ENCODE measurements at regions not wholly inside any gene's neighbourhood (a gene's known extent, or its start where the extent isn't known, plus 50 kb on each side); places are given as distances from the start of the nearest gene placed in this dataset.
A peak's percentile ranks its signal among the peaks of the same experiment; 100 is the strongest.

DNA sequence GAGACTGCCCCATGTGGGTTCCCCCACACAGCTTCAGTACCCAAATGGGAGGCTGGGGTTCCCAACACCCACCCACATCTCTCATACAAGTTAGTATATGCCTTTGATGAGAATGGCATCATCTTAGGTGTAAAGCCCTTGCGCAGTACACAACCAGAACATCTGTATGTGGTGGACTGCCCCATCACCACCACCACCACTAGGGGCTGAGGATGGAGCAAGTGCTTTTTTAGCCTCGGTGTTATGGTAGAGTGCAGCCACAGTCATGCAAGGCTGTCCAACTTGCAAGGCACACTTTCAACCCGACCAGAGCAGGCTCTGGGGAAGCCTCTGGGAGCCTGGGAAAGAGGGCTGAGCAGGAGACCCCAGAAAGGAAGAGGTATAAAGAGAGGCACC lies 241.2 kb downstream of the TFCP2L1 start:
- TF ChIP-seq EZH2 (IDR thresholded peaks at IDR 0.05; ENCODE audit: low read length, unreplicated experiment): no peak
- no peak for TF ChIP-seq EZH2phosphoT487 (IDR thresholded peaks at IDR 0.05; ENCODE audit: borderline replicate concordance, low read length)
- TF ChIP-seq, protein P1, sequence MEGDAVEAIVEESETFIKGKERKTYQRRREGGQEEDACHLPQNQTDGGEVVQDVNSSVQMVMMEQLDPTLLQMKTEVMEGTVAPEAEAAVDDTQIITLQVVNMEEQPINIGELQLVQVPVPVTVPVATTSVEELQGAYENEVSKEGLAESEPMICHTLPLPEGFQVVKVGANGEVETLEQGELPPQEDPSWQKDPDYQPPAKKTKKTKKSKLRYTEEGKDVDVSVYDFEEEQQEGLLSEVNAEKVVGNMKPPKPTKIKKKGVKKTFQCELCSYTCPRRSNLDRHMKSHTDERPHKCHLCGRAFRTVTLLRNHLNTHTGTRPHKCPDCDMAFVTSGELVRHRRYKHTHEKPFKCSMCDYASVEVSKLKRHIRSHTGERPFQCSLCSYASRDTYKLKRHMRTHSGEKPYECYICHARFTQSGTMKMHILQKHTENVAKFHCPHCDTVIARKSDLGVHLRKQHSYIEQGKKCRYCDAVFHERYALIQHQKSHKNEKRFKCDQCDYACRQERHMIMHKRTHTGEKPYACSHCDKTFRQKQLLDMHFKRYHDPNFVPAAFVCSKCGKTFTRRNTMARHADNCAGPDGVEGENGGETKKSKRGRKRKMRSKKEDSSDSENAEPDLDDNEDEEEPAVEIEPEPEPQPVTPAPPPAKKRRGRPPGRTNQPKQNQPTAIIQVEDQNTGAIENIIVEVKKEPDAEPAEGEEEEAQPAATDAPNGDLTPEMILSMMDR (conservative IDR thresholded peaks at IDR 0.05; ENCODE audit: low read depth, low read length): no peak
- intact Hi-C loops (cut with micrococcal nuclease): no loop called here
- Histone ChIP-seq H3K4me2 (ENCODE audit: low read length) (no peak overlapping the region), H3K9me2 (replicated peaks; ENCODE audit: low read length) (no peaks in the 10 kb centered on the region), H3K27me3 (ENCODE audit: low read length) (no peaks in the 10 kb centered on the region), H3K79me2 (ENCODE audit: low read length) (no peaks in the 10 kb centered on the region), H3K9me3 (ENCODE audit: low read length) (no peaks in the 10 kb centered on the region), H3K4me3 (ENCODE audit: low read length) (no peak overlapping the region), H3K27ac (ENCODE audit: low read length) (no peak overlapping the region), H3K36me3 (ENCODE audit: low read depth, low read length) (no peaks in the 10 kb centered on the region), H2AFZ (ENCODE audit: low read length) (no peak overlapping the region), H3K4me1 (ENCODE audit: insufficient read depth, low read length) (peaks cover 4% of the 10 kb centered on the region; the same call in 1 of the 2 replicates), H3F3A (ENCODE audit: low read length, unreplicated experiment) (no peaks in the 10 kb centered on the region), H4K20me1 (ENCODE audit: low read length) (no peaks in the 10 kb centered on the region), H3K9ac (ENCODE audit: low read length) (no peak overlapping the region)
- ATAC-seq (no peak), DNase-seq (no peak)
- ChIA-PET CTCF (no interaction called here), POLR2A (ENCODE audit: unreplicated experiment) (no interaction called here)
- BruUV-seq (replicated peaks): no TSS peak

DNA sequence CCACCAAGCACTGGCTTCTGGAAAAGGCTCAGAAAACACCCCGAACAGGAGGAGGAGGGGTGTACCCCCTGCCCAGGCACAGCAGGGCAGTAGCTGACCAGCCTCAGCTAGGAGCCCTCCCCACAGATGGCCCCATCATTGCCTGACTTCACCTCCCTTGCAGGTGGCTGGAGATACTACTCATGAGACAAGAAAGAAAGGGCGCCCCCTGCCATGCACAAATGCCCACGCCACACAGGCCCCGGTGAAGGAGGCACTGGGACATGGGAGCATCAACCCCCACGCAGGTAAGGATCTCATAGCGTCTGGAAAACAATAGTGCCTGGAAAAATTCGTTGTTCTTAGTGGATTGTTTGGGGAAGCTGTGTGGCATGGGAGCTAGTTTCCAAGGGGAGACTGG lies 240.6 kb downstream of the TFCP2L1 start:
- Histone ChIP-seq H3K36me3 (ENCODE audit: low read depth, low read length) (no peaks in the 10 kb centered on the region), H3K4me1 (ENCODE audit: insufficient read depth, low read length) (no peaks in the 10 kb centered on the region), H3K27me3 (ENCODE audit: low read length) (no peaks in the 10 kb centered on the region), H3K9me3 (ENCODE audit: low read length) (no peaks in the 10 kb centered on the region), H3K4me2 (ENCODE audit: low read length) (no peak overlapping the region), H3K9ac (ENCODE audit: low read length) (no peak overlapping the region), H3K27ac (ENCODE audit: low read length) (no peak overlapping the region), H4K20me1 (ENCODE audit: low read length) (no peaks in the 10 kb centered on the region), H3K4me3 (ENCODE audit: low read length) (no peak overlapping the region), H3F3A (ENCODE audit: low read length, unreplicated experiment) (no peaks in the 10 kb centered on the region), H3K79me2 (ENCODE audit: low read length) (no peaks in the 10 kb centered on the region), H2AFZ (ENCODE audit: low read length) (no peak overlapping the region), H3K9me2 (replicated peaks; ENCODE audit: low read length) (no peaks in the 10 kb centered on the region)
- POLR2A ChIA-PET (ENCODE audit: unreplicated experiment): no interaction called here
- BruUV-seq (replicated peaks): no TSS peak
- no peak for DNase-seq
- CTCF ChIA-PET: no interaction called here
- intact Hi-C loops (cut with micrococcal nuclease): no loop called here
- peak; percentile 21; the same call in 1 of the 2 replicates for ATAC-seq
- TF ChIP-seq, protein P1 (conservative IDR thresholded peaks at IDR 0.05; ENCODE audit: low read depth, low read length): peak; percentile 36; the same call in 1 of the 2 replicates
- TF ChIP-seq EZH2phosphoT487 (IDR thresholded peaks at IDR 0.05; ENCODE audit: borderline replicate concordance, low read length): no peak

DNA sequence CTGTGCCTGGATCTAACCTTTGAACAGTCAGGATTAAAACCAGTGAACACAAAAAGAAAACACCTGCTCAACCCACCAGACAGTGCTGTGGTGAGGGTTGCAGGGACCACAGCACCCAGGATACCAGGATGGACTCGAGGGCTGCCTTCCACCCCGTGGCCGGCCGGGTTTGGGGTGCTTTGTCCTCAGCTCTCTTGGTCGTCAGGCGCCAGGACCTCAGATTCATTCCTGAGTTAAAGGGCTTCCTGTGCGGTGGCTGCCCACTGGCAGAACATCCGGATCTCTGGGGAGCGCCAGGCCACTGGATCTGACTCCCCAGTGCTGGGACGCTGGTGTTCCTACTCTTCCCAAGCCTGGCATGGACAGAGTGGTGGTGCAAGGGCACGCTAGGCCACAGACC lies 239.8 kb downstream of the TFCP2L1 start:
- ATAC-seq (no peak), DNase-seq (no peak)
- intact Hi-C loops (cut with micrococcal nuclease): no loop called here
- Histone ChIP-seq H4K20me1 (ENCODE audit: low read length) (no peaks in the 10 kb centered on the region), H3K36me3 (ENCODE audit: low read depth, low read length) (no peaks in the 10 kb centered on the region), H3K9ac (ENCODE audit: low read length) (no peak overlapping the region), H3F3A (ENCODE audit: low read length, unreplicated experiment) (no peaks in the 10 kb centered on the region), H2AFZ (ENCODE audit: low read length) (no peak overlapping the region), H3K79me2 (ENCODE audit: low read length) (no peaks in the 10 kb centered on the region), H3K27ac (ENCODE audit: low read length) (no peak overlapping the region), H3K9me3 (ENCODE audit: low read length) (no peaks in the 10 kb centered on the region), H3K9me2 (replicated peaks; ENCODE audit: low read length) (no peaks in the 10 kb centered on the region), H3K4me1 (ENCODE audit: insufficient read depth, low read length) (no peaks in the 10 kb centered on the region), H3K27me3 (ENCODE audit: low read length) (no peaks in the 10 kb centered on the region), H3K4me2 (ENCODE audit: low read length) (no peak overlapping the region), H3K4me3 (ENCODE audit: low read length) (no peak overlapping the region)
- no TSS peak for BruUV-seq (replicated peaks)
- CTCF ChIA-PET: no interaction called here
- TF ChIP-seq EZH2phosphoT487 (IDR thresholded peaks at IDR 0.05; ENCODE audit: borderline replicate concordance, low read length): no peak
- TF ChIP-seq, protein P1 (conservative IDR thresholded peaks at IDR 0.05; ENCODE audit: low read depth, low read length): no peak
- no peak for TF ChIP-seq EZH2 (IDR thresholded peaks at IDR 0.05; ENCODE audit: low read length, unreplicated experiment)
- POLR2A ChIA-PET (ENCODE audit: unreplicated experiment): no interaction called here

All from PC-3 (cell line).